K562 (cell line): ENCODE measurements at regions not wholly inside any gene's neighbourhood (a gene's known extent, or its start where the extent isn't known, plus 50 kb on each side); places are given as distances from the start of the nearest gene placed in this dataset.

Experiments used
- ARID1B ChIP-seq: fragments of 450-650 bp; IDR thresholded peaks from 2 replicates; pipeline ENCODE4 v1.6.1; 2016; ENCODE audit warnings: antibody characterized with exemption, mild to moderate bottlenecking, inconsistent platforms
- ASH1L ChIP-seq: fragments of 450-650 bp; IDR thresholded peaks from 2 replicates; pipeline ENCODE4 v1.6.1; 2018; ENCODE audit warnings: borderline replicate concordance, mild to moderate bottlenecking, low read depth; ENCODE audit not compliant: partially characterized antibody
- ELF4 ChIP-seq: fragments of 450-650 bp; formaldehyde crosslinking; IDR thresholded peaks from 2 replicates; pipeline ENCODE4 v1.4.0; 2022; ENCODE audit warnings: missing genetic modification characterization
- FOSL1 ChIP-seq: fragments of 200-800 bp; sonication (Bioruptor generic); conservative IDR thresholded peaks from 2 replicates; pipeline ENCODE4 v1.6.1; 2016; ENCODE audit warnings: missing genetic modification characterization, missing compliant biosample characterization
- GABPB1 ChIP-seq: sonication (generic); formaldehyde crosslinking; IDR thresholded peaks from 2 replicates; pipeline ENCODE4 v1.8.0; 2022; ENCODE audit warnings: mild to moderate bottlenecking, missing genetic modification reagents
- KLF1 ChIP-seq: fragments of 450-650 bp; IDR thresholded peaks from 2 replicates; pipeline ENCODE4 v1.6.1; 2016; ENCODE audit warnings: missing genetic modification characterization, missing compliant biosample characterization
- POLR2A ChIP-seq: fragments of 450-650 bp; conservative IDR thresholded peaks from 2 replicates; pipeline ENCODE4 v1.6.1; 2016
- SIN3B ChIP-seq: fragments of 450-650 bp; IDR thresholded peaks from 2 replicates; pipeline ENCODE4 v1.6.1; 2017; ENCODE audit warnings: low read depth, mild to moderate bottlenecking, moderate library complexity
- TF ChIP-seq, protein P1 (sequence below): fragments of 250-450 bp; sonication (Bioruptor Pico); IDR thresholded peaks from 2 replicates; pipeline ENCODE4 v1.8.0; 2022; ENCODE audit warnings: moderate library complexity, mild to moderate bottlenecking, inconsistent platforms
- TF ChIP-seq, protein P2 (sequence below): fragments of 150-350 bp; IDR thresholded peaks from 2 replicates; pipeline ENCODE4 v1.6.1; 2014; ENCODE audit warnings: low read depth, mild to moderate bottlenecking, low read length, borderline replicate concordance
- TF ChIP-seq, protein P3 (sequence below), 2 experiments: fragments of 200-800 bp in 1 of 2; sonication (Bioruptor generic) in 1 of 2; sonication (generic) in 1 of 2; formaldehyde crosslinking in 1 of 2; IDR thresholded peaks in 1 of 2; conservative IDR thresholded peaks in 1 of 2; 2 replicates each; pipeline versions ENCODE4 v1.5.0 to v1.6.1; 2016 to 2020; ENCODE audit warnings: missing compliant biosample characterization in 1 of 2, missing genetic modification characterization in 1 of 2, missing genetic modification reagents in 1 of 2
- TF ChIP-seq, protein P4 (sequence below), 2 experiments: fragments of 450-650 bp in 1 of 2; sonication (generic) in 1 of 2; formaldehyde crosslinking; conservative IDR thresholded peaks; 2 replicates each; pipeline versions ENCODE4 v1.4.0 to v1.8.1; 2020 to 2022; ENCODE audit warnings: mild to moderate bottlenecking in 1 of 2, missing genetic modification reagents in 1 of 2
- TF ChIP-seq, protein P5 (sequence below): sonication (generic); formaldehyde crosslinking; IDR thresholded peaks from 2 replicates; pipeline ENCODE4 v1.8.0; 2022; ENCODE audit warnings: mild to moderate bottlenecking, missing genetic modification reagents

DNA sequence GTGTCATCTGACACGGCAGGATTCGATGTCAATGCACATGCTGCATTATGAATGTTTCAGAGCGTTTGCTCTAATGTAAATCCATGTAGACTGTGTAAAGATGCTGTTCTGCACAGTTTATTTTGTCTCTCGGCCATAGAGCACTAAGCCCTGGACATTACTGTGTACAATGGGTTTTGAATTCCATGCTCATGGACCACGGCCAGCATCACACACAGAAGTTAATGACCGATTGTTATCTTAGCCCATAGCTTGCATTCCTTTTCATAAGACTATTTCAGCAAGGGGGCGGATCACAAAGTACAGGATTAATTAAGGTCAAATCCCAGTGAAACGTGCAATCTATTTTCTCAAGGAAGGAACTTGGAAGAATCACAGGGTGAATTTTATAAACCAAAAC lies 286.1 kb upstream of the TENM3 start (continued):
- TF ChIP-seq, protein P1, sequence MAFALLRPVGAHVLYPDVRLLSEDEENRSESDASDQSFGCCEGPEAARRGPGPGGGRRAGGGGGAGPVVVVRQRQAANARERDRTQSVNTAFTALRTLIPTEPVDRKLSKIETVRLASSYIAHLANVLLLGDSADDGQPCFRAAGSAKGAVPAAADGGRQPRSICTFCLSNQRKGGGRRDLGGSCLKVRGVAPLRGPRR (CRISPR knock-in tag), result no peak
- TF ChIP-seq, protein P2, sequence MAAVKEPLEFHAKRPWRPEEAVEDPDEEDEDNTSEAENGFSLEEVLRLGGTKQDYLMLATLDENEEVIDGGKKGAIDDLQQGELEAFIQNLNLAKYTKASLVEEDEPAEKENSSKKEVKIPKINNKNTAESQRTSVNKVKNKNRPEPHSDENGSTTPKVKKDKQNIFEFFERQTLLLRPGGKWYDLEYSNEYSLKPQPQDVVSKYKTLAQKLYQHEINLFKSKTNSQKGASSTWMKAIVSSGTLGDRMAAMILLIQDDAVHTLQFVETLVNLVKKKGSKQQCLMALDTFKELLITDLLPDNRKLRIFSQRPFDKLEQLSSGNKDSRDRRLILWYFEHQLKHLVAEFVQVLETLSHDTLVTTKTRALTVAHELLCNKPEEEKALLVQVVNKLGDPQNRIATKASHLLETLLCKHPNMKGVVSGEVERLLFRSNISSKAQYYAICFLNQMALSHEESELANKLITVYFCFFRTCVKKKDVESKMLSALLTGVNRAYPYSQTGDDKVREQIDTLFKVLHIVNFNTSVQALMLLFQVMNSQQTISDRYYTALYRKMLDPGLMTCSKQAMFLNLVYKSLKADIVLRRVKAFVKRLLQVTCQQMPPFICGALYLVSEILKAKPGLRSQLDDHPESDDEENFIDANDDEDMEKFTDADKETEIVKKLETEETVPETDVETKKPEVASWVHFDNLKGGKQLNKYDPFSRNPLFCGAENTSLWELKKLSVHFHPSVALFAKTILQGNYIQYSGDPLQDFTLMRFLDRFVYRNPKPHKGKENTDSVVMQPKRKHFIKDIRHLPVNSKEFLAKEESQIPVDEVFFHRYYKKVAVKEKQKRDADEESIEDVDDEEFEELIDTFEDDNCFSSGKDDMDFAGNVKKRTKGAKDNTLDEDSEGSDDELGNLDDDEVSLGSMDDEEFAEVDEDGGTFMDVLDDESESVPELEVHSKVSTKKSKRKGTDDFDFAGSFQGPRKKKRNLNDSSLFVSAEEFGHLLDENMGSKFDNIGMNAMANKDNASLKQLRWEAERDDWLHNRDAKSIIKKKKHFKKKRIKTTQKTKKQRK, result no peak
- TF ChIP-seq POLR2A (no peak), GABPB1 (no peak), ASH1L (no peak), SIN3B (no peak), FOSL1 (tag) (no peak), KLF1 (tag) (no peak), ELF4 (no peak), ARID1B (no peak)
- TF ChIP-seq, protein P3, sequence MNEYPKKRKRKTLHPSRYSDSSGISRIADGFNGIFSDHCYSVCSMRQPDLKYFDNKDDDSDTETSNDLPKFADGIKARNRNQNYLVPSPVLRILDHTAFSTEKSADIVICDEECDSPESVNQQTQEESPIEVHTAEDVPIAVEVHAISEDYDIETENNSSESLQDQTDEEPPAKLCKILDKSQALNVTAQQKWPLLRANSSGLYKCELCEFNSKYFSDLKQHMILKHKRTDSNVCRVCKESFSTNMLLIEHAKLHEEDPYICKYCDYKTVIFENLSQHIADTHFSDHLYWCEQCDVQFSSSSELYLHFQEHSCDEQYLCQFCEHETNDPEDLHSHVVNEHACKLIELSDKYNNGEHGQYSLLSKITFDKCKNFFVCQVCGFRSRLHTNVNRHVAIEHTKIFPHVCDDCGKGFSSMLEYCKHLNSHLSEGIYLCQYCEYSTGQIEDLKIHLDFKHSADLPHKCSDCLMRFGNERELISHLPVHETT (CRISPR knock-in tag; conservative IDR thresholded peaks at IDR 0.05 in 1 of 2, IDR thresholded peaks at IDR 0.05 in 1 of 2), result no peak
- TF ChIP-seq, protein P4, sequence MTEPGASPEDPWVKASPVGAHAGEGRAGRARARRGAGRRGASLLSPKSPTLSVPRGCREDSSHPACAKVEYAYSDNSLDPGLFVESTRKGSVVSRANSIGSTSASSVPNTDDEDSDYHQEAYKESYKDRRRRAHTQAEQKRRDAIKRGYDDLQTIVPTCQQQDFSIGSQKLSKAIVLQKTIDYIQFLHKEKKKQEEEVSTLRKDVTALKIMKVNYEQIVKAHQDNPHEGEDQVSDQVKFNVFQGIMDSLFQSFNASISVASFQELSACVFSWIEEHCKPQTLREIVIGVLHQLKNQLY (CRISPR knock-in tag; conservative IDR thresholded peaks at IDR 0.05), result no peak
- TF ChIP-seq, protein P5, sequence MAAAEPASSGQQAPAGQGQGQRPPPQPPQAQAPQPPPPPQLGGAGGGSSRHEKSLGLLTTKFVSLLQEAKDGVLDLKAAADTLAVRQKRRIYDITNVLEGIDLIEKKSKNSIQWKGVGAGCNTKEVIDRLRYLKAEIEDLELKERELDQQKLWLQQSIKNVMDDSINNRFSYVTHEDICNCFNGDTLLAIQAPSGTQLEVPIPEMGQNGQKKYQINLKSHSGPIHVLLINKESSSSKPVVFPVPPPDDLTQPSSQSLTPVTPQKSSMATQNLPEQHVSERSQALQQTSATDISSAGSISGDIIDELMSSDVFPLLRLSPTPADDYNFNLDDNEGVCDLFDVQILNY, result no peak
